Kidney (tissue), 13 donors: ENCODE measurements at regions not wholly inside any gene's neighbourhood (a gene's known extent, or its start where the extent isn't known, plus 50 kb on each side); places are given as distances from the start of the nearest gene placed in this dataset.

Source experiments
- DNase-seq, 5 donors: peaks; one replicate each; pipeline ENCODE4 v3.0.0-alpha.2; 2013 to 2020
- FAIRE-seq: peaks from 2 replicates; lab custom pipeline; 2012; peaks lifted over from hg19 to GRCh38; lab: Jason Lieb, UNC
- H3K27ac ChIP-seq, 2 donors: one replicate each; pipeline ENCODE4 v1.7.0; 2013; ENCODE audit warnings: low read depth in 2 of 2, low read length in 2 of 2, inconsistent platforms in 1 of 2
- H3K27me3 ChIP-seq: one replicate; pipeline ENCODE4 v1.7.1; 2013; ENCODE audit warnings: low read length, inconsistent platforms; ENCODE audit not compliant: control insufficient read depth, insufficient read depth
- H3K36me3 ChIP-seq, 3 donors: one replicate each; pipeline versions ENCODE4 v1.7.0 to v1.7.1; 2013; ENCODE audit warnings: low read length in 3 of 3, control low read depth in 1 of 3, inconsistent platforms in 1 of 3; ENCODE audit not compliant: insufficient read depth in 3 of 3, control insufficient read depth in 2 of 3
- H3K4me1 ChIP-seq, 3 donors: one replicate each; pipeline versions ENCODE4 v1.7.0 to v1.7.1; 2013; ENCODE audit warnings: low read length in 3 of 3, inconsistent platforms in 1 of 3, low read depth in 1 of 3; ENCODE audit not compliant: control insufficient read depth in 2 of 3, insufficient read depth in 2 of 3
- H3K4me3 ChIP-seq, 3 donors: one replicate each; pipeline versions ENCODE4 v1.7.0 to v1.8.1; 2013; ENCODE audit warnings: low read length in 3 of 3, control low read depth in 1 of 3, inconsistent platforms in 1 of 3
- H3K9ac ChIP-seq, 3 donors: one replicate each; pipeline versions ENCODE4 v1.7.0 to v1.7.1; 2013; ENCODE audit warnings: low read length in 3 of 3, control low read depth in 1 of 3, inconsistent platforms in 1 of 3
- H3K9me3 ChIP-seq, 3 donors: one replicate each; pipeline versions ENCODE4 v1.7.0 to v1.7.1; 2013; ENCODE audit warnings: low read length in 3 of 3, control low read depth in 1 of 3, inconsistent platforms in 1 of 3; ENCODE audit not compliant: control insufficient read depth in 2 of 3, insufficient read depth in 1 of 3
- intact Hi-C: fragments of 100-400 bp; cut with DNase I; formaldehyde crosslinking; loops from one replicate; pipeline ENCODE4 v1.11.1; 2022
- TF ChIP-seq, protein P1 (sequence below): IDR thresholded peaks from 3 replicates; pipeline ENCODE4 v1.5.1; 2012; ENCODE audit warnings: mild to moderate bottlenecking, moderate library complexity, borderline replicate concordance; ENCODE audit not compliant: insufficient read depth; ENCODE audit errors: extremely low read depth
- donor health status: control.
- donor health status: control.
- donor health status: control.
- donor health status: control.
- donor health status: control.
- donor health status: DM: yes; HTN: yes; CAD: no.
- donor health status: Normal renal cell carcinoma (clear cell type).

DNA sequence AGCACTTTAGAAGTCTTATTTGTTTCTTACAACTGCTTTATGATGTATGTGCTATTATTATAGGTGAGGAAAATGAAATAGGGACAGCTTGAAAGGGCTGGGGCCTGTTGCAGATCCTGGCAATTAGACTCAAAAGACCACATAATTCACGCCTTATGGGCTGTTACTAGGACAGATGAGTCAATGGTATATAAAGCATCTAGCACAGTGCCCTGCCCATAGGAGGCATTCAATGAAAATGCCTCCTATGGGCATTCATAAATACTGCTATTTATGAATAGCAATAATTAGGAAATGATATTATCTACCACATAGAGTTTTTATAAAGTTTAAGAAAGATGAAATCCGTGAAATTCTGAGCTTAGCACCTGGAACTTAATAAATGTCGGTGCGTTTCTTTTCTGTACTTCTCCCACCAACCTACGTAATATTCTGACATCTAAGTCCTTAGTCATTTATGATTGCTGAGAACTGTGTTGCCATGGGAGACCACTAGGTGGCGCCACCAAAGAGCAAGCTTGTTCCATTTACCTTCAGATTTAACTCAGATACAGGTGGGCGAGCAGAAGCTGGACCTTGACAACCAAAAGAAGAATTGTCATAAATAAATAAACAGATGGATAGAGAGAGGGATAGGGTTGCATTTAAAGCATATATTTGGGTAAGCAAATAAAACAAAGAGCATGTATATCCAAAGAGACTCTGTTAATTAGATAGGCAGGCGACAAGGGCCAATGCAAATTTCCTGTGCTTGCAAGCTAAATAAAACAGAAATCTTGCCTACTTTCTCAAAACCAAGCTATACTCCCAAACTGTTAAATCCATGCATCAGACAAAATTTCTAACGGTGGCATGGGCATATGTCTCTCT is 699.9 kb downstream of the INHBA start:
- TF ChIP-seq, protein P1, sequence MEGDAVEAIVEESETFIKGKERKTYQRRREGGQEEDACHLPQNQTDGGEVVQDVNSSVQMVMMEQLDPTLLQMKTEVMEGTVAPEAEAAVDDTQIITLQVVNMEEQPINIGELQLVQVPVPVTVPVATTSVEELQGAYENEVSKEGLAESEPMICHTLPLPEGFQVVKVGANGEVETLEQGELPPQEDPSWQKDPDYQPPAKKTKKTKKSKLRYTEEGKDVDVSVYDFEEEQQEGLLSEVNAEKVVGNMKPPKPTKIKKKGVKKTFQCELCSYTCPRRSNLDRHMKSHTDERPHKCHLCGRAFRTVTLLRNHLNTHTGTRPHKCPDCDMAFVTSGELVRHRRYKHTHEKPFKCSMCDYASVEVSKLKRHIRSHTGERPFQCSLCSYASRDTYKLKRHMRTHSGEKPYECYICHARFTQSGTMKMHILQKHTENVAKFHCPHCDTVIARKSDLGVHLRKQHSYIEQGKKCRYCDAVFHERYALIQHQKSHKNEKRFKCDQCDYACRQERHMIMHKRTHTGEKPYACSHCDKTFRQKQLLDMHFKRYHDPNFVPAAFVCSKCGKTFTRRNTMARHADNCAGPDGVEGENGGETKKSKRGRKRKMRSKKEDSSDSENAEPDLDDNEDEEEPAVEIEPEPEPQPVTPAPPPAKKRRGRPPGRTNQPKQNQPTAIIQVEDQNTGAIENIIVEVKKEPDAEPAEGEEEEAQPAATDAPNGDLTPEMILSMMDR = peak; percentile 66
- no peak overlapping the region for H3K9ac ChIP-seq
- no peaks in the 10 kb centered on the region for H3K9me3 ChIP-seq
- intact Hi-C loops = no loop called here
- H3K27me3 ChIP-seq = no peaks in the 10 kb centered on the region
- no peak overlapping the region for H3K27ac ChIP-seq
- H3K4me3 ChIP-seq = no peak overlapping the region
- H3K36me3 ChIP-seq = no peaks in the 10 kb centered on the region
- FAIRE-seq = no peak
- DNase-seq = peak in 4 of 5 donors; percentile 31 to 50 (median 38)
- H3K4me1 ChIP-seq = no peaks in the 10 kb centered on the region

DNA sequence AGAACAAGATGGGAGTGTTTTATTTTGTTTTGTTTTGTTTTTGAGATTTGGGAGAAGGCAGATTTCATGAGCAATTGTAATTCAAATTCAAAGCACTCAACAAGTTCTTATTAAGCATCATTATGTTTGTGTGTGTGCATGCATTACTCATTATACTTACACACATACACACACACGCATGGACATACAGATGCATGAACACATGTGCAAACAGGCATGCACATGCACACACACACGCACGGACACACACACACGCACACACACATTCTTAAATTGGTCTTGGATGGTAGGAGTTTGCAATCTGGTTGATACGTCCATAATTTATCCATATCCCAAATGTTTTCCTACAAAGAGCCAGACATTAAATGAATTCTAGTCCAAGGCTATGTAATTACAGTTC is 702.8 kb downstream of the INHBA start:
- Histone ChIP-seq H3K4me1 (peaks cover 0 to 6% (median 0%) of the 10 kb centered on the region in 3 donors), H3K9ac (no peak overlapping the region), H3K4me3 (no peak overlapping the region), H3K36me3 (no peaks in the 10 kb centered on the region), H3K27me3 (no peaks in the 10 kb centered on the region), H3K9me3 (no peaks in the 10 kb centered on the region), H3K27ac (no peak overlapping the region)
- FAIRE-seq = no peak
- intact Hi-C loops = no loop called here
- TF ChIP-seq, protein P1 = no peak
- DNase-seq = no peak

- DNase-seq = no peak
- intact Hi-C loops = no loop called here
- TF ChIP-seq, protein P1 = no peak
- no peak for FAIRE-seq
- no peaks in the 10 kb centered on the region for H3K9me3 ChIP-seq
- no peak overlapping the region for H3K4me3 ChIP-seq
- no peak overlapping the region for H3K27ac ChIP-seq
- H3K27me3 ChIP-seq = no peaks in the 10 kb centered on the region
- H3K4me1 ChIP-seq = peaks cover 0 to 6% (median 0%) of the 10 kb centered on the region in 3 donors
- no peaks in the 10 kb centered on the region for H3K36me3 ChIP-seq
- H3K9ac ChIP-seq = no peak overlapping the region
Observed at GRCh38 chr7:40996233-40996677, 706.6 kb downstream of the INHBA start.
